HG02642 (cell line): ENCODE measurements at regions not wholly inside any gene's neighbourhood (a gene's known extent, or its start where the extent isn't known, plus 50 kb on each side); places are given as distances from the start of the nearest gene placed in this dataset.
"Not testable (repeated sequence)": the region's sequence is repeated elsewhere in the genome, so short reads cannot be mapped to it uniquely, and the experiment has no call there.

Experiments used
- ATAC-seq: cut with Tn5 transposase; IDR thresholded peaks from one replicate; pipeline ENCODE4 v1.9.1; 2021; ENCODE audit warnings: mild to moderate bottlenecking; ENCODE audit not compliant: unreplicated experiment, poor library complexity

GRCh38 chr14:62451221-62451620 is 594.0 kb downstream of the KCNH5 start:
- ATAC-seq: no peak

- no peak for ATAC-seq
These were observed 592.0 kb downstream of the KCNH5 start for GRCh38 chr14:62453226-62453625.

DNA sequence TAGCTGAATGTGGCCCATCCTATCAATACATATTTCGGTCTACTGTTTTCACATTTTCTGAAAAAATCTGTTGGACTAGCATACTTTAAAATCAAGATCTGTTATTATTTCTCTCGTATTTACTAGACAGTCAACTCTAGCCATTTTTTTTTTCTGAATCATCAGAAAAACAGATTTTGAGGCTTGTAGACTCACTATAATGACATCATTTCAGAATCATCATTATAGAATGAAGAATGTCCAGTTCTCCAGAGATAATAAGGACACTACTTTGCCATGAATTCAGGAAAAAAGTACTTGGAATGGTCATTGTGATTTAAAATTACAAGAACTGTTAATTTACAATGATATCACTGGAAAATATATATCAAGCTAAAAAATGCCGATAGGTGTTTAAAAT is 589.8 kb downstream of the KCNH5 start:
- ATAC-seq: no peak

- ATAC-seq: no peak
These were observed 582.3 kb downstream of the KCNH5 start for GRCh38 chr14:62462988-62463387.

DNA sequence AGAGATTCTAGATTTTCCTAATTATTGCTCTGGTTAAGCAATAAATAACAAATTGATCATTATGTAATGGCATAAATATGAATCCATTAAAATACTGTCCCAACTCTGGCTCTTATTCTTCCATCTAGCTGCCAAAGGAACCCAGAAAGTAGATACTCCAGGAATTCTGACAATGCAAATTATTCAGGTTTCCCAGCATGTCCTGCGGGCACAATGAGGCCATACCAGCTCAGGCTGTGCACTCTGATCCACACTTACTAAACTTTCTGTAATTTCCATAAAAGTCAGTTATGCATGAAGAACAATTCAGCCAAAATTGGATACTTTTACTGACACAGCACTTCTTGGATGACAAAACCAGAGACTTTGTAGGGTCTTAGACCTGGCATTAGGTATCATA is 576.3 kb downstream of the KCNH5 start:
- ATAC-seq: no peak

DNA sequence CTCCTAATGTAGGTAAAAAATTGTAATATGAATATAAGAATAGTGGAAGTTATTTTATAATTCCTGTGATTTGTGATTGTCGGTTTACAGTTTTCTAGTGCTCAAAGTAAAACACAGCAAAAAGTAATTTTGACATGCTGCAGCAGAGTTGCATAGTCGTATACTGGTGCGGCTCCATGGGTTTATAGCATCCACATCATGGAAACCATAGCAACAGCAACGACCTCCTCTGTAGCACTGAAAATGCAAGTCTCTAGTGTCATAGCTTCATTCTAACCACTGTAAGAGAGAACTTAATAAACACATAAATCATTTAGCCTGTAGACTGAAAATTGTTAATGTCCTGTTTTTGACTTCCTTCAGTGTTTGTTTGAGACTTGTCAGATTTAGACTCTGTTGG is 574.3 kb downstream of the KCNH5 start:
- ATAC-seq: no peak

DNA sequence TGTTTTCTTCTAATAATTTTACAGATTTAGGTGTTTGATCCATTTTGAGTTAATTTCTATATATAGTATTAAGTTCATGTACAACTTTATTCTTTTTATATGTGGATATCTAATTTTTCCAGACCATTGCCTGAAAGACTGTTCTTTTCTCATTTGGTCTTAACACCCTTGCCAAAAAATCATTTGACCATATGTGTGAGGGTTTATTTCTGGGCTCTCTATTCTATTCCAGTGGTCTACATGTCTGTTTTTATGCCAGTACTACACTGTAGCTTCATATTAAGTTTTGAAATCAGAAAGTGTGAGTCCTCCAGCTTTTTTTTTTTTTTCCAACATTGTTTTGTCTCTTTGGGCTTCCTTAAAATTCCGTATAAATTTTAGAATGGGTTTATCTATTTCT is 554.1 kb downstream of the KCNH5 start:
- ATAC-seq: no peak

DNA sequence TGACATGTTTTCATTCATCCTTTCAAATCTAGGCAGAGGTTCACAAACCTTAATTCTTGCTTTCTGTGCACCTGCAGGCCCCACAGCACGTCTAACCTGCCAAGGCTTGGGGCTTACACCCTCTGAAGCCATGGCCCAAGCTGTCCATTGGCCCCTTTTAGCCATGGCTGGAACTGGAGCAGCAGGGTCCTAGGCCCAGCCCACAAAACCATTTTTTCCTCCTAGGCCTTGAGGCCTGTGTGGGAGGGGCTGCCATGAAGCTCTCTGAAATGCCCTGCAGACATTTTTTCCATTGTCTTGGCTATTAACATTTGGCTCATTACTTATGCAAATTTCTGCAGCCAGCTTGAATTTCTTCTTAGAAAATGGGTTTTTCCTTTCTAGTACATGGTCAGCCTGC is 547.5 kb downstream of the KCNH5 start:
- ATAC-seq: no peak

- ATAC-seq: no peak
These were observed 544.1 kb downstream of the KCNH5 start for GRCh38 chr14:62501021-62501750.

- ATAC-seq: no peak
These were observed 540.2 kb downstream of the KCNH5 start for GRCh38 chr14:62505045-62505444.

- ATAC-seq: not testable (repeated sequence)
These were observed 523.9 kb downstream of the KCNH5 start for GRCh38 chr14:62521309-62521708.

GRCh38 chr14:62528296-62528695 is 517.0 kb downstream of the KCNH5 start:
- ATAC-seq: no peak

DNA sequence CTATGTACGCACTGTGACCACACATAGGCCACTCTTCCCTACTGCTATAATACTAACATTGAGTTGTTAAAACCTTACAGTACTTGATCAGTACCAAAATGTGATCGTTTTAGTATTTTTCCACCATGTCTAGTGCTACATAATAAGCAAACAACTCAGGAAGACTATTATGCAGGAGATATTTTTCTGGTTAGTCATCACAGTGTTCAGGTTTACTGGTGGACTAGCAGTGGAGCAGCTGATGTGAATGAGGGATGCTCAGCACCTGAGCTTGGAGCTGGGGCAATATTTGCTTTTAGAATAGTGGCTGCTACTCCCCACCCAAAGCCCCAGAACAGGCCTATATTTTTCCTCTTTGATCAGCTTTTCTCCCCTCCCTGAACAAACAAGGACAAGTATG is 513.1 kb downstream of the KCNH5 start:
- no peak for ATAC-seq

DNA sequence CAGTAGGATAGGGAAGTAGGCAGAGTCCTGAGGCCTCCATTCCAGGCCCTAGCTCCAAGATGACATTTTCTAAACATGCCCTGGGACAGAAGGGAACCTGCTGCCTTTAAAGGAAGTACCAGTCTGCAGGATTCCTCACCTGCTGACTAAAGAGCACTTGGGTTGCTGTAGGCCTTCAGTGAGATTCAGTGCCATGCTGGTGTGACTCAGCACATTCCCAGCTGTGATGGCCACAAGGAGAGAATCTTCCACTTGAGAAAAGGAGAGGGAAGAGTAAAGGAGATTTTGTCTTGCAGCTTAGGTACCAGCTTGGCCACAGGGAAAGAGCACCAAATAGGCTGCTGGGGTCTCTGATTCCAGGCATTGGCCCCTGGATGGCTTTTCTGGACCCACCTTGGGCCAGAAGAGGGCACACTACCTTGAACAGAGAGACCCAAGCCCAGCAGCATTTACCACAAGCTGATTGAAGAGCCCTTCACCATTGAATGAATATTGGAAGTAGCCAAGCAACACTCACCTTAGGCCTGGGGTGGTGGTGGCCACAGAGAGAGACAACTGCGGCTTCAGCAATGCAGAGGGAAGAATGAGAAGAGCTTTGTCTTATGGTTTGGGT is 498.3 kb downstream of the KCNH5 start:
- no peak for ATAC-seq

GRCh38 chr14:62557416-62557815 is 487.8 kb downstream of the KCNH5 start:
- ATAC-seq: no peak

- ATAC-seq: no peak
These were observed 486.8 kb downstream of the KCNH5 start for GRCh38 chr14:62558451-62558850.

GRCh38 chr14:62585247-62585646 is 460.0 kb downstream of the KCNH5 start:
- no peak for ATAC-seq

DNA sequence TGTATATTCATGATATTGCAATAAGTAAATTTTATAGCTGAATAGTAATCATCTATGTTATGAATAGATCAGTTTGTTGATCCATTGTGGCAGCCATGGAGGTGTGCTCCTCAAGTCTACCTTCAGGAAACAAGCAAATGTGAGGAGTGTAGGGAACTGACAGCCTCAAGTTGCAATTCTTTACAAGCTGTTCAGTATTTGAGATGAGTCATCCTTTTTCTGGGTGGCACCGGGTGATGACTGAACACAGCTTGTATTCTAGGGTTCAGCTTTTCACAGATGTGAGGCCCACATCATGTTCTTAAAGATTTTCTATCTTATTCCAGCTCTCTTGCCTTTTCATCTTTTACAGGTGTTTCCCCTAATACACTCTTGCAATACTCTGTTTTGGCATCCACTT is 452.4 kb downstream of the KCNH5 start:
- no peak for ATAC-seq

DNA sequence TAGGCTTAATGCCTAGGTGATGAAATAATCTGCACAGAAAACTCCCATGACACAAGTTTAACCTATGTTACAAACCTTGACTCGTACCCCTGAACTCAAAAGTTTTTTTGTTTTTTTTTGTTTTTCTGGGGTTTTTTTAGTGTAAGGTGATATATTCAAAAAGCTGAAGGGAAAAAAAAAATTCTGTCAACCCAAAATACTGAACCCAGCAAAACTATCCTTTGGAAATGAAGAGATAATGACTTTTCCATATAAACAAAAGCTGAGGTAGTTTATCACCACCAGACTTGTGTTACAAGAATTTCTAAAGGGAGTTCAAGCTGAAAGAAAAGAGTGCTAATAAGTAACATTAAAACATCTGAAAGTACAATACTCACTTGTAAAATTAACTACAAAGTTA is 448.1 kb downstream of the KCNH5 start:
- no peak for ATAC-seq

- no peak for ATAC-seq
These were observed 445.5 kb downstream of the KCNH5 start for GRCh38 chr14:62599616-62600385.

- no peak for ATAC-seq
These were observed 442.5 kb downstream of the KCNH5 start for GRCh38 chr14:62602712-62603111.
